Ishikawa (cell line): ENCODE measurements at regions not wholly inside any gene's neighbourhood (a gene's known extent, or its start where the extent isn't known, plus 50 kb on each side); places are given as distances from the start of the nearest gene placed in this dataset.

Source experiments
- CEBPB ChIP-seq: IDR thresholded peaks from 2 replicates; pipeline ENCODE4 v1.6.1; 2012
- EGR1 ChIP-seq: IDR thresholded peaks from 2 replicates; pipeline ENCODE4 v1.6.1; 2012
- EP300 ChIP-seq: IDR thresholded peaks from 2 replicates; pipeline ENCODE4 v1.6.1; 2012; ENCODE audit warnings: borderline replicate concordance
- RAD21 ChIP-seq: IDR thresholded peaks from 2 replicates; pipeline ENCODE4 v1.6.1; 2012; ENCODE audit warnings: low read depth
- TAF1 ChIP-seq: IDR thresholded peaks from 2 replicates; pipeline ENCODE4 v1.6.1; 2012; ENCODE audit warnings: low read depth, mild to moderate bottlenecking
- TCF12 ChIP-seq: IDR thresholded peaks from 2 replicates; pipeline ENCODE4 v1.6.1; 2012; ENCODE audit warnings: low read depth
- TF ChIP-seq, protein P1 (sequence below): IDR thresholded peaks from 2 replicates; pipeline ENCODE4 v1.6.1; 2012
- TF ChIP-seq, protein P2 (sequence below): IDR thresholded peaks from 2 replicates; pipeline ENCODE4 v1.6.1; 2012; ENCODE audit warnings: low read depth, mild to moderate bottlenecking
- TF ChIP-seq, protein P3 (sequence below): IDR thresholded peaks from 2 replicates; pipeline ENCODE4 v1.6.1; 2012

DNA sequence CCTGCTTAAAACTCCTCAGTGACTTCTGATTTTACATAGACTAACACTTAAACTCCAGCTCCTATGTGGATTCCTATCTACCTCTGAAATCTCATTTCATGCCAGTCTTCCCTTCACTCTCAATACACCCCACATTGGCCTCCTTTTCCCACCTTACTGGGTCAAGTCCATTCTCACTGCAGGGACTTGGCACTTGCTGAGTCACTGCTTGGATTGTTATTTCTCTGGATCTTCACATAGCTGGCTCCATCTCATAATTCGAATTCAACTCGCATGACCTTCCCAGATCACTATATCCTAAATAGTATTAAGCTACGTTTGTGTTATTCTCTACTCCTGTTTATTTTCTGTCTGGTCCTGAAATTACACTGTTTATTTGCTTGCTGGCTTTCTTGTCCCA, 59.6 kb upstream of the FRMD4B start:
- TF ChIP-seq TAF1 (no peak), EP300 (no peak), CEBPB (no peak), RAD21 (no peak), EGR1 (no peak), TCF12 (no peak)
- TF ChIP-seq, protein P1, sequence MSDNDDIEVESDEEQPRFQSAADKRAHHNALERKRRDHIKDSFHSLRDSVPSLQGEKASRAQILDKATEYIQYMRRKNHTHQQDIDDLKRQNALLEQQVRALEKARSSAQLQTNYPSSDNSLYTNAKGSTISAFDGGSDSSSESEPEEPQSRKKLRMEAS = no peak
- TF ChIP-seq, protein P2, sequence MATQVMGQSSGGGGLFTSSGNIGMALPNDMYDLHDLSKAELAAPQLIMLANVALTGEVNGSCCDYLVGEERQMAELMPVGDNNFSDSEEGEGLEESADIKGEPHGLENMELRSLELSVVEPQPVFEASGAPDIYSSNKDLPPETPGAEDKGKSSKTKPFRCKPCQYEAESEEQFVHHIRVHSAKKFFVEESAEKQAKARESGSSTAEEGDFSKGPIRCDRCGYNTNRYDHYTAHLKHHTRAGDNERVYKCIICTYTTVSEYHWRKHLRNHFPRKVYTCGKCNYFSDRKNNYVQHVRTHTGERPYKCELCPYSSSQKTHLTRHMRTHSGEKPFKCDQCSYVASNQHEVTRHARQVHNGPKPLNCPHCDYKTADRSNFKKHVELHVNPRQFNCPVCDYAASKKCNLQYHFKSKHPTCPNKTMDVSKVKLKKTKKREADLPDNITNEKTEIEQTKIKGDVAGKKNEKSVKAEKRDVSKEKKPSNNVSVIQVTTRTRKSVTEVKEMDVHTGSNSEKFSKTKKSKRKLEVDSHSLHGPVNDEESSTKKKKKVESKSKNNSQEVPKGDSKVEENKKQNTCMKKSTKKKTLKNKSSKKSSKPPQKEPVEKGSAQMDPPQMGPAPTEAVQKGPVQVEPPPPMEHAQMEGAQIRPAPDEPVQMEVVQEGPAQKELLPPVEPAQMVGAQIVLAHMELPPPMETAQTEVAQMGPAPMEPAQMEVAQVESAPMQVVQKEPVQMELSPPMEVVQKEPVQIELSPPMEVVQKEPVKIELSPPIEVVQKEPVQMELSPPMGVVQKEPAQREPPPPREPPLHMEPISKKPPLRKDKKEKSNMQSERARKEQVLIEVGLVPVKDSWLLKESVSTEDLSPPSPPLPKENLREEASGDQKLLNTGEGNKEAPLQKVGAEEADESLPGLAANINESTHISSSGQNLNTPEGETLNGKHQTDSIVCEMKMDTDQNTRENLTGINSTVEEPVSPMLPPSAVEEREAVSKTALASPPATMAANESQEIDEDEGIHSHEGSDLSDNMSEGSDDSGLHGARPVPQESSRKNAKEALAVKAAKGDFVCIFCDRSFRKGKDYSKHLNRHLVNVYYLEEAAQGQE = no peak
- TF ChIP-seq, protein P3, sequence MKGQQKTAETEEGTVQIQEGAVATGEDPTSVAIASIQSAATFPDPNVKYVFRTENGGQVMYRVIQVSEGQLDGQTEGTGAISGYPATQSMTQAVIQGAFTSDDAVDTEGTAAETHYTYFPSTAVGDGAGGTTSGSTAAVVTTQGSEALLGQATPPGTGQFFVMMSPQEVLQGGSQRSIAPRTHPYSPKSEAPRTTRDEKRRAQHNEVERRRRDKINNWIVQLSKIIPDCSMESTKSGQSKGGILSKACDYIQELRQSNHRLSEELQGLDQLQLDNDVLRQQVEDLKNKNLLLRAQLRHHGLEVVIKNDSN = no peak
